ELF-1 (cell line): ENCODE measurements at regions not wholly inside any gene's neighbourhood (a gene's known extent, or its start where the extent isn't known, plus 50 kb on each side); places are given as distances from the start of the nearest gene placed in this dataset.
A peak's percentile ranks its signal among the peaks of the same experiment; 100 is the strongest.
"Not testable (repeated sequence)": the region's sequence is repeated elsewhere in the genome, so short reads cannot be mapped to it uniquely, and the experiment has no call there.

Source experiments
- DNase-seq: peaks from one replicate; pipeline ENCODE4 v3.0.0-alpha.2; 2016; ENCODE audit warnings: low read depth, low spot score

DNA sequence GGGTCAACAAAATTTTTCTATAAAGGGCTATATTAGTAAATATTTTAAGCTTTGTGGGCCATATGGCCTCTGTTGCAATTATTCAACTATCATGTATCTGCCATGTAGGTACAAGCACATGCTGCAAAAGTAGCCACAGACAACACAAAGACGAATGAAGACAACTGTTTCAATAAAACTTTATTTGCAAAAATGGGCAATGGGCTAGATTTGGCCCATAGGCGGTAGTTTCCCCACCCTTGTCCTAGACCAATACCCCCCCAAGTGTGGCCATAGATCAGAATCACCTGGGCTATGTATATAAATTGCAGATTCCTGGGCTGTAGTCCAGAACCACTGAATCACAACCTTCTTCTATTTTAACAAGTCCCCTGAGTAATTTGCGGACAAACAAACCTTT, 331.0 kb upstream of the PSMD7 start:
- no peak for DNase-seq

DNA sequence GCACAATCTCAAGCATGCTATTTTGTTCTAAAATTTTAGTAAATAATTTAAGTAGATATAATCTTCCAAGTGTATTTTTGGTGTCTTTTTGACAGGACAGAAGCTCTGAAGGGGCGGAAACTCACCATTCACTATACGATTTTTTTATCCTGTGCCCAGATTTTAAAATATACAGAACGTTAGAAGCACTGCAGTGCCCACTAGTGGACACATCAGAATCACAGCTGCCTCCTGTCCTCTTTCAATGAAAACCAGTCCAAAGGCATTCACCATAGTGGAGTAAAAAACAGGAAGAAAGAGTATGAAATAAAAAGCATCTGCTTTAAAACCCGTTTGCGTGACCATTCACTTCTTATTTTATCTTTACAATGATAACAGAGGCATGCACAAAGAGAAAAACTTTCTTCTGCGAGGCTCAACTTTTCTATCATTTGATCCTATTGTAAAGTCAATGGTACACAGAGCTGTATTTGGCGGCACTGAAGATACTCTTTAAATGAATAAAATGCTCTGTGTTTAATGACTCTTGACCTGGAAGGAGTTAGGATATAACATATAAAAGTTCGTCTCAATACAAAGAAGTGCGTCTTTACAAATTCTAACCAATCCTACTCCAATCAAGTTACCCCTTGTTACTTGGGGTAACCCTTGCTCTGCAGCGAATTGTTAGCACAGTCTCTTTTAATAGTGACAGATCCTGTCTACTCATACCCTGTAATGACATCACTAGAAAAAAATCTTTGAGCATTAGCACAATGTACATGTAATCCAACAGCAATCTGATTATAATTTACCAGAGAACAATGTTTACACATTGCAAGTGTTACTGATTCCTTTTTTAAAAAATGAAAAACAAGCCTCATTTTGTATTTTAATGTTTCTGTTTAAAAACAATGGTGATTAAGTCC, 339.8 kb upstream of the PSMD7 start:
- DNase-seq = peak; percentile 59

DNA sequence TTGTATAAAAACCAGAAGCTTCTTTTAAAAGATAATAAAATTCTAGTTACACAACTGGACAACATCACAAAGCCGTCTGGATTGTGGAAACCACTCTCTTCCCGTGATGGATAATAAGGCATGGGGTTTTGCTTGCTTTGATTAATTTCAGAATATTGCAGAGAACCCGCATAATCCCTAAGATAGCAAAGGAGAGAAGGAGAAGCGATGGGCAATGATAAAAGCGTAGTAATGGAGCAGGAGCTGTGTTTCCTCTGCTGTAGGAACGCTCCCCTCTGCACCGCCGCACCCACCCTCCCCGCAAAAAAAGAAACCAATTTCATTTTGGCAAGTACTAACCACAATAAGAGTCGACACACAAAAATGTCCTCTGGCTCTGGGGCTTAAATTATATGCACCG, 340.9 kb upstream of the PSMD7 start:
- DNase-seq = no peak

DNA sequence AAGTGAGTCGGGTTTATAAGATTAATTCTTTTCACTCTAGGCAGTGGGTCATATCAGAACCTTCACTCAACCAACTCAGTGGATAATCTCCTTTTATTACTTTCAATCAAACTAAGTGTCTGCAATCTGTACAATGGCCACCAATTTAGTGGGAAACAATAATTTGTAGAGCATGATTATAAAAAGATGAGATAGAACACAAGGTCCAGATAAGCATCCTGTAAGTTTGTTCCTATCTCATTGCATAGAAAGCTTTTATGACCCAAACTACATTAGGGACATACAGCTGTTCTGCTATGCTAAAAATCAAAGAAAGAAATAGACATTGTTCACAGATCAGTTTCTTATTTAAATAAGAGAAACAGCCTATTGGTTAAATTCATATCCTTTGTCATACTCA, 341.4 kb upstream of the PSMD7 start:
- no peak for DNase-seq

DNA sequence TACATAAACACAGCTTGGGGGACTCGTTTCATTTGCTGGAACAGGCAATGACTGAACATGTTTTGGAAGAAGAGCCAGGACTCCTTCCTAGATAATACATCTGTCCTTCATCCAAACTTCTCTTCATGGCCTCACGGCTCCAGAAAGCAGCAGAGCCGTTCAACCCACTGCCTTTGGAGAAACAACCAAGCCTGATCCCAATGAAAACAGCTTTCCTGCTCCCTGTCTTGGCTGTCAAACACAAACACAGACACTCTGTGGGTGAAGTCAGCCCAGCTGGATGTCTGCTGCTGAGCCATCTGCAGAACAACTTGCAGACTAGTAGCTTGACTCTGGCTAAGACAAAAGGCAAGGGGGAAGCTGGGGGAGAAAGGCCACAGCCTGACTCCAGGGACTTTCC, 345.1 kb upstream of the PSMD7 start:
- DNase-seq = peak; percentile 21

DNA sequence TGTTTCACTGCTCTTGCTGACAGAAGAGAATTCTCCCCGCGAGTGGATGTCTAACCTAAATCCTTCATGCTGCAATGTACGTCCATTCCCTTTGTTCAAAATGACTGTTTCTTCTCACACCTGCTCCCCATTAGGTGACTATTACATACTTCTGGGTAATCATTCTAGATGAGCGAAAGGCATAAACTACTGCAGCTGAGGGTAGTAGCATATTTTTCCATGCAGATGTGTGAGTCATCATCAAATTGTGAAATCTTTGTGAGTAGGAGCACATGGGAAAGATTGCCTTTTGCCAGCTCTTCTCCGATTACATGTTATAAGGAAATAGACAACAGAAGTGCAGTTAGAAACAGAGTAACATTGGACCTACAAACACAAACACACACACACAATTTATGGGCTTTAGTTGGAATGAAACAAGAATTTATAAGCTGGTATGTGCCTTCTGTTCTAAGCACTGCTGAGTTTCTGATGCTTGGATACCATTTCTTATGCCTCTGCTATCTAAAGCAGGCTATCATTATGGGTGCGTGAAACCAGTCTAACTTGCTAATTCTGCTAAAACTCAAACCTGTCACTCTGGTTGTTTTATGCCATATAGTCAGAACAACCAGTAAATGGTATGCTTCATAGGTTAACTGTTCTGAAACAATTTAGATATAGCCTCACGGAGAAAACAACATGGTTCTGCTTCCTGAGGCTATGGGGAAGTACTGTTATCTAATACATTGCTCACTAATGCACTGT, 346.9 kb upstream of the PSMD7 start:
- no peak for DNase-seq

DNA sequence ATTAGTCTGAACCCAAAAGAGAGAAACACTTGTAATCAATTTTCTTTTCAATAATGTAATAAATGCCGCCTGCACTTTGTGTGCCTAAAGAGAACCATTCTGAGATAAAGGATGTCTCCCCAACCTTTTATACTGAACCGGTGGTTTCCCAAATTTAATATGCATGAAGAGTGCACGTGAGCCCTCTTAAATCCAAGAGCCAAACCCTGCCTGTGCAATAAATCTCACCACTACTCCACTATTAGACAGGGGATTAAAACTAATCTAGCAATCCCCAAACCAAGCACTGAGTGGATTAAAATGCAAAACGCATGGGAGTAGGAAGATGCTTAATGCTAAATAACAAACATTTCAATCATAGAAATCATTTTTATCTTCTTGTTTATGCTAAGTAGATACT, 351.0 kb upstream of the PSMD7 start:
- DNase-seq = no peak

DNA sequence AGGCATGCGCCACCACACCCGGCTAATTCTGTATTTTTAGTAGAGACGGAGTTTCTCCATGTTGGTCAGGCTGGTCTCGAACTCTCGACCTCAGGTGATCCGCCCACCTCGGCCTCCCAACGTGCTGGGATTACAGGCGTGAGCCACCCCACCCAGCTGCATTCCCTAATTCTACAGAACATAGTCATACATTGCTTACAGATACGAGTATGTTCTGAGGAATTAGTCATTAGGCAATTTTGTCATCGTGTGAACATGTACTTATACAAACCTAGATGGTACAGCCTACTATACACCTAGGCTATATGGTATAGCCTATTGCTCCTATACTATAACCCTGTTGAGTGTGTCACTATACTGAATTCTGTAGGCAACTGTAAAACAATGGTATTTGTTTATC, 353.4 kb upstream of the PSMD7 start:
- not testable (repeated sequence) for DNase-seq

DNA sequence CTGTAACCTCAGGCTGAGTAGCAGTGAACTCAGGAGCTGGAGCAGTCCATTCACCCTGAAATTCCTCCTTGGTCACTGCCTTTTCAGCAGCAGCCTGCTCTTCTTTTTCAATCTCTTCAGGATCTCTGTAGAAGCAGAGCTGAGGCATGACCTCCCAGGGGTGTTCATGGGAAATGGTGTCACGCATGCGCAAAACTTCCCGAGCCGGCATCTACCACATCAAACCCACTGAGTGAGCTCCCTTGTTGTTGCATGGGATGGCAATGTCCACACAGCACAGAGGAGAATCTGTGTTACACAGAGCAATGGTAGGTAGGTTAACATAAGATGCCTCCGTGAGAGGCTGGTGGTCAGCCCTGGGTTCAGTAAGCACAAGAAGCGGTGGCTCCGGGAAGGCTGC, 355.8 kb upstream of the PSMD7 start:
- not testable (repeated sequence) for DNase-seq

DNA sequence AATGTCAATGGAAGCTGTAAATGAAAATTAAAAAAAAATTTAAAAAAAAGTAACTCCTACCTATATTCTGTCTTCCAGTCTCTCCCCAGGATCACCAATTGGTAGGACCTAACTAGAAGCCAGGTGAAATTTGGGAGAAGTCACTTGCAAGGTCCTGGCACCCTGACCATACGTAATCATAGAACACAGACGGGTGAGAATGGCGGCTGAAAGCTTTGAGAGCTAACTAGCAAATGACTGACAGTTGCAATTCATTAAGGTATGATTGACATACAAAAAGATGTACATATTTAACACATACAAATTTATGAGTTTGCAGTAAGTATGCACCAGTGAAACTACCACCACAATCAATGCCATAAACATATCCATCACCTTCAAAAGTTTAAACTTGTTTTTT, 372.7 kb upstream of the PSMD7 start:
- no peak for DNase-seq

DNA sequence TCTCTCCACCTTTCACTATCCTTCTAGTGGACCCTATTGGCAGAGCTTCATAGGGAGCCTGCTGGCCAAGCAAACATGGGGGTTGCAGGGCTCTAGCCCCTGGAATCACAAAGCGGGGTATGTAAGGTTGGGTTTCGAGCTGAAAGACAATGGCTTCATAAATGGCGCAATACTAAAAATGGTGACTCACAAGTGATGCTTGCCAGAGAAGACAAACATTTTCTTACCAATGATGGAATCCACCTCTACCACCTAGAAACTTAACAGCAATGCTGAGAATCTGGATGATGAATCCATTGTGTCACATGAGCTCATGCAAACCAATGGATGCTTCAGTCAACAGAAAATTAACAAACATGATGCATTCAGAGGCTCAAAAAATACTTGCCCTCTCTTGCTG, 375.3 kb upstream of the PSMD7 start:
- no peak for DNase-seq

DNA sequence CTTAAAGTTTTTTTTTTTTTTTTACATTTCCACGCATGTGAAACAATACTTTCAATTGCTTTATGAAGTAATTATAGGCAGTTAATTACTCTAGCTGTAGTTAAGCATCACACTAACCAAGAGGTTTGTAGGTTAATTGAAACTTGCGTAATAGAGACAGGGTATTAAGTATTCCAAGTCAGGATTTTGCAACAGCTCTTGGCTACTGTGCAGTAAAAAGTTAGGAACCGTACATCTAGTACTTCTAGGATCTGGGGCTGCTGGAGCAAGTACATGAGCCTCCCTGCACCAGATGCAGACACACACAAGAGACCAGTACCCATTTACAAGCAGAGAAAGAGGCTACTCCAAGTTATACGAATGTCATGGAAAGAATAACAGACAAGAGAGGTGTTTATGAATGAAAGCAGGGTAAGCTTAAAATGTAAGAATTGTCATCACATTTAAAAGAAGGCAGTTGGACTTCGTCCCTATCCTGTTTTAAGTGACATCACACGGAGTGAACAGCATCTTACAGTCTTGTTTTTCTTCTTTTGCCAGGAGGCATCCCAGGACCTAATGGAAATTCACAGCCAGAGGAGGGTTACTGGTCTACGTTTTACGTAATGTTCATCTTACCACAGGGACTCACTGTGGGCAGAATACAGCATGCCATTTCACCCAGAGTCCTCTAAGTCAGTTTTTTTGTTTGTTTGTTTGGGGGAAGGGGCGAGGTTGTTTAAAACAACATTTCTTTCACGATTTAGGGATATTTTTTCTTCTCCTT, 379.6 kb upstream of the PSMD7 start:
- DNase-seq = no peak

DNA sequence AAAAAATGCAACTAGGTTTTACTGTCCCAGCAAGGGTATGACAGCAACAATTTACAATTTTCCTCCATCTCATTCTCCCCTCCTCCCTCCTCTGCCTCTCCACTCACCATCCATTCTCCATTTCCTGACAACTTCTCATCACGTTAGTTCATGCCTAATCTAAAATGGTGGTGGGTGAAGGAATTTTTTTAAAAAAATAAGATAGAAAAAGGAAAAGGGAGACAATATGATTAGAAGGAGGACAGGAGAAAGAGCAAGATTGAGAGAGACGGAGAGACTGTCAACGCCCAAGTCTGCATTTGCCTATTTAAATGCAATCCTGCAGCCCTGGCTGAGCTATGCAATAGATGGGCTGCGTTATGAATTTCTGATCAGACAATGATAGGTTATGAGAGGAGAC, 380.7 kb upstream of the PSMD7 start:
- no peak for DNase-seq

DNA sequence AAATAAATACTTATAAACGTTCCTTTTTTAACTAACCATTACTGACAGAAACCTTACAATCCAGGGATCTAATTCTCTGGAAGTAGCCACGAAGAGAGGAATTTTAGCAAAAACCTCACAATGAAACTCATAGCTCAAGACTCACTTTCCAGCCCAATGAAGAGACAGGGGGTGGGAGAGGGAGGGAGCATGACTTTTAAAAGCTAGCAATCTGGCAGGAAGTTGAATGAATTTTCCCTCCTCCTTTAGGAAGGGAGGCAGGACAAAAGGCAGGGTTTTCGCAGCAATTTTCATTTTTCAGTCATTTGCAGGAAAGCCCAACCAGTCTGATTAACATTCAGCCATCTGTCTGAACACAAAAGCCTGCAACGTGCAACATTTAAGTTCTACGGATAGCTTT, 381.5 kb upstream of the PSMD7 start:
- no peak for DNase-seq

DNA sequence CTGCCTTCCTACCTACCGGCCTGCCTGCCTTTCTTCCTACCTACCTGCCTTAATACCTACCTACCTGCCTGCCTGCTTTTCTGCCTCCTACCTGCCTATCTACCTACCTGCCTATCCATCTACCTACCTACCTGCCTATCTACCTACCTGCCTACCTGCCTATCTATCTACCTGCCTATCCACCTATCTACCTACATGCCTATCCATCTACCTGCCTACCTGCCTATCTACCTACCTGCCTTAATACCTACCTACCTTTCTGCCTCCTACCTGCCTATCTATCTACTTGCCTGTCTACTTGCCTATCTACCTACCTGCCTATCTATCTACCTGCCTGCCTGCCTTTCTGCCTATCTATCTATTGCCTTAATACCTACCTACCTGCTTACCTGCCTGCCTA, 383.8 kb upstream of the PSMD7 start:
- no peak for DNase-seq

DNA sequence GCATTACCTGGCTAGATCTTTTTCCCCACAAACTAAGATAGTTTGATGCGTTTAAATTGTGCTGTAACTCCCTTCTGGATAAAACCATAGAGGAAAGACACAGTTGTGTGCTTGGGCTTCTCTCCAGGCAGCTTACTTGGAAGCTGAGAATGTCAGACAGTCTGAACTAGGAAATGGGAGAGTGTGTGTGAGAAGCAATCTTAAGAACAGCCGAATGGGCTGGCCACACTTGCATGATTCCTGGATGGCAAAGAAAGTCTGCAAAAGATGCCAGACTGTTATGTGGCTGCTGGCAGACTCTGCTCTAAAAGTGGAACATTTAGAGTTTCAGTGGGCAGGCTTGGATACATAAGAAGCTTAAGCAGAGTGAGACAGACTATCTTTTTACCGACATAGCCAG, 384.3 kb upstream of the PSMD7 start:
- DNase-seq = no peak

DNA sequence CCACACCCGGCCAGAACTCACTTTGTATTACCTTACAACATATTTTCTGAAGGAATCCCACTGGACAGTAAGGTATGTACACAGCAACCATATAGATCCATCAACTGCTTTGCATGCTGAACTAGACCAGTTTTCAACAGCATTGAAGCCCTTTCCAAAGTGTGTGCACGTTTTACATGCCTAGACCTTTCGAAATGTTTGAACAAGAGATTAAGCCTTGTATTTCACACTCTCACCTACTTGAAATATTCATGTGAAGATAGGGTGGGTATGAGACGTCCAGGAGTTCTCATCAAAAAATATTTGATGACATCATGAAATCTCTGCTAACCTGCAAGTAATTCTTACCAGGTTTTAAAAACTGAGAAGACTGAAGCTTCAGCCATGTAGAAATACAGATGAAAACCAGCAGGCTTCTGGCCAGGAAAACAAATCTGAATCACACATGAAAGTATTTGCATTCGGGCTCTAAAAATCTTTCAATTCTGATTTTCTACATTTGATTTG, 387.0 kb upstream of the PSMD7 start:
- no peak for DNase-seq

DNA sequence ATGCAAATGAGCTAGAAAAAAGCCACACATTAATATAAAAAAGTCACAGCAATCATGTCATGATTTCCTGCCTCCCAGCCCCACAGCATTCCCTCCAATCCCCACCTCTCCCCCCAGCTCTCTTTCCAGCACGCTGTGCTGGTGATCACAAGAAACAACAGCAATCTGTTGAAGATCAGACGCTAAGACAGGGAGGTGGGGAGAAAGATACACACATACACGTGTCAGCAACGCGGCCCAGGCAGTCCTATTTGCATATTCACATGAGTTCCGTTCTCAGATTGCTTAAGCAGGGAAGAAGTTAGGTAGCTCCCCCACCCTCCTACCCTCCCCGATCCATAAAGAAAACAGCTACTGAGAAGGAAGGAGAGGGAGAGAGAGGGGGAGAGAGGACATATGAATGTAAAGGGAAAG, 405.5 kb upstream of the PSMD7 start:
- peak; percentile 50 for DNase-seq

DNA sequence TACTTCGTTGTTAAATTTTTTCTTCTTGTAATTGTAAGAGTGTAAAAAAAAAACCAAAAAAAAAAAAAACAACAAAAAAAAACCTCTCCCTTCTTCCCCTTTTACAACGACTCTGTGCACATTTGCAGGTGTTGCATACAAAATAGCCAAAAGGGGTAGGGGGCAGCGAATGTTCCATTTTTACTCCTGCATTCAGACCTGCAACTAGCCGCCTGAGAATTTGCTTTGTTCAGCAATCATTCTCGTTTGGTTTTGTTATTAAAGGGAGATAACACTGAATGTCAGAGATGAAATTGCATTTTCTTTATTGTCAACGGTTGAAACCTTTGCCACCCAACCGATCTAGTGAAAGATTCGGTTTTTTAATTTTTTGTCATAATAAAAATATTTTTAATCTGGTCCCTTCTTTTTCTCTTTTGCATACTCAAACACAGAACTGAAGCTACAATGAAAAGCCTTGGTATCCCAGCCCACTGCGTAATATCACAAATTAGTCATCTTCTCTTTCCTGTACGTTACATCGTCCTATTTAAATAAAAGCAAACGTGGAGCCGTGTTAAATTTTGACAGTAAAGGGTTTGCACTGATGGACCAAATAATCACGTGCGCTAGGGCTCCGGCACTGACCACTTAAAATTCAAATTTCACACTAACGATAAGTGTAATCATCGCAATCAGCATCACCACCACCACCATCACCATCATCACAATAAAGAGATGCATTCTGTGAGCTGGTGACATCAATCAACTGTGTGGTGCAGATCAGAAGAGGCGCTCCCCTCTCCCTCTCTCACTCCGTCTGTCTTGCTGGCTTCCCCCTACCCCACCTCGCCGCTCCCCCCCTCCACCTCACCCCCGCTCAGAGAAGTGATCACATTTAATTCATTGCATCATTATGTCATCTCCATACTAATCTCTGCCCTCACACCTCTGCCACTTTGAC, 406.2 kb upstream of the PSMD7 start:
- no peak for DNase-seq

DNA sequence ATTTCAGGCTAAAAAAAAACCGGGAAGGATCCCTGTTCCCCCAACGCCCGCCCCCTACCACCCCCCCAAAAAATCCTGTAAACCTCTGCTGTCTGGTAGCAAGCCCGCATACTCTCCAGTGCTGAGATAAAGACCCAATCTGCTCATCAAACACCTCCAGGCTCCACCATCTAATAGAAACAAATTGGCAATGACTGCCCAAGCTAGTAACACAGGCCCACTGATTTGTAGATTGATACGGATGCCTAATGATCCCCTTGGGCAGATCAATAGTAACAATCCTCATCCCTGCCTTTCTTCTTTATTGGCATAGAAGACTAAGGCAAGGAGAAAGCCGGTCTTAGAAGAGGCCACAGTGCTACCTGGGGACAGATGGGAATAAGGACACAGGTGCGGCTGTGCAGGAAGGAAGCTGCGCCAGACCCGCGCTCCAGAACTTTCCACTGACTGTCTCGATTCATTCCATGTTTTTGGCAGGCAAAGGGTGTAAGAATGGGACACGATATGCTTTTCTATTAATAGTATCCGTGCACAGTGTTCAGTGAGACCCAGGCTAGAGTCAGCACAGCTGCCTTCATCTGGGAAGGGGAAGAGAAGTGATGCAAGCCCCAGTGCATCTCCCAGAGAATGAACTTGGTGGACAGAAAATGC, 407.6 kb upstream of the PSMD7 start:
- DNase-seq = no peak
